Osteoblast (primary cell): ENCODE measurements at regions not wholly inside any gene's neighbourhood (a gene's known extent, or its start where the extent isn't known, plus 50 kb on each side); places are given as distances from the start of the nearest gene placed in this dataset.

Experiments
- DNase-seq: peaks from one replicate; pipeline ENCODE4 v3.0.0; 2011; ENCODE audit warnings: low spot score, mixed read lengths; ENCODE audit not compliant: insufficient read length; ENCODE audit errors: missing footprints
- H2AFZ ChIP-seq: 2 replicates; pipeline ENCODE4 v1.6.0; 2011; ENCODE audit warnings: mild to moderate bottlenecking, low read length
- H3K27ac ChIP-seq: 2 replicates; pipeline ENCODE4 v1.5.1; 2011; ENCODE audit warnings: mild to moderate bottlenecking, low read depth, low read length, moderate library complexity
- H3K27me3 ChIP-seq: 2 replicates; pipeline ENCODE4 v1.6.0; 2012; ENCODE audit warnings: mild to moderate bottlenecking, control low read depth, inconsistent platforms, low read length, moderate library complexity; ENCODE audit not compliant: insufficient read depth
- H3K36me3 ChIP-seq: 2 replicates; pipeline ENCODE4 v1.5.1; 2011; ENCODE audit warnings: mild to moderate bottlenecking, low read length, control low read depth, moderate library complexity; ENCODE audit not compliant: insufficient read depth
- H3K4me1 ChIP-seq: 2 replicates; pipeline ENCODE4 v1.5.1; 2011; ENCODE audit warnings: mild to moderate bottlenecking, low read length, control low read depth, moderate library complexity; ENCODE audit not compliant: insufficient read depth
- H3K4me2 ChIP-seq: 2 replicates; pipeline ENCODE4 v1.6.0; 2011; ENCODE audit warnings: mild to moderate bottlenecking, low read length; ENCODE audit not compliant: insufficient read depth
- H3K4me3 ChIP-seq: fragments of 200-600 bp; sonication (generic); 3 replicates; pipeline ENCODE4 v1.5.1; 2012; ENCODE audit warnings: mild to moderate bottlenecking, low read length, inconsistent platforms; ENCODE audit not compliant: insufficient read depth
- H3K79me2 ChIP-seq: 2 replicates; pipeline ENCODE4 v1.6.0; 2012; ENCODE audit warnings: mild to moderate bottlenecking, low read length, control low read depth, inconsistent platforms; ENCODE audit not compliant: insufficient read depth
- H3K9me3 ChIP-seq: 2 replicates; pipeline ENCODE4 v1.5.1; 2011; ENCODE audit warnings: low read depth, low read length, control low read depth
- H4K20me1 ChIP-seq: 2 replicates; pipeline ENCODE4 v1.6.0; 2012; ENCODE audit warnings: mild to moderate bottlenecking, low read length, control low read depth; ENCODE audit not compliant: insufficient read depth
- TF ChIP-seq, protein P1 (sequence below): IDR thresholded peaks from 2 replicates; pipeline ENCODE4 v1.5.1; 2011; ENCODE audit warnings: mild to moderate bottlenecking, low read depth, low read length, moderate library complexity; ENCODE audit errors: extremely low read depth

DNA sequence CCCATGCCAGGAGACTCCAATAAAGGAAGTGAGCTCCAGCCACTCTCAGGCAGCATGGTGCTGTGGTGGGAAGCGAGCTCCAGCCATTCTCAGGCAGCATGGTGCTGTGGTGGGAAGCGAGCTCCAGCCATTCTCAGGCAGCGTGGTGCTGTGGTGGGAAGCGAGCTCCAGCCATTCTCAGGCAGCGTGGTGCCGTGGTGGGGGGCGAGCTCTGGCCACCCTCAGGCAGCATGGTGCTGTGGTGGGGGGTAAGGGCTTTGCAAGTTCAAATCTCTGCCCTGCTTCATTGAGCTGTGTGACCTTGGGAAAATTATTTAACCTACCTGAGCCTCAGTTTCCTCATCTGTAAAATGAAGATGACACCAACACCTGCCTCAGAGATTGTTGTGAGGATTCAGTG, 975.1 kb downstream of the BCL11B start:
- Histone ChIP-seq H3K27ac (no peak overlapping the region), H3K79me2 (no peaks in the 10 kb centered on the region), H2AFZ (no peak overlapping the region), H4K20me1 (no peaks in the 10 kb centered on the region), H3K27me3 (no peaks in the 10 kb centered on the region), H3K9me3 (peaks cover 8% of the 10 kb centered on the region), H3K36me3 (no peaks in the 10 kb centered on the region), H3K4me2 (no peak overlapping the region), H3K4me3 (no peak overlapping the region), H3K4me1 (no peaks in the 10 kb centered on the region)
- DNase-seq, result no peak
- TF ChIP-seq, protein P1, sequence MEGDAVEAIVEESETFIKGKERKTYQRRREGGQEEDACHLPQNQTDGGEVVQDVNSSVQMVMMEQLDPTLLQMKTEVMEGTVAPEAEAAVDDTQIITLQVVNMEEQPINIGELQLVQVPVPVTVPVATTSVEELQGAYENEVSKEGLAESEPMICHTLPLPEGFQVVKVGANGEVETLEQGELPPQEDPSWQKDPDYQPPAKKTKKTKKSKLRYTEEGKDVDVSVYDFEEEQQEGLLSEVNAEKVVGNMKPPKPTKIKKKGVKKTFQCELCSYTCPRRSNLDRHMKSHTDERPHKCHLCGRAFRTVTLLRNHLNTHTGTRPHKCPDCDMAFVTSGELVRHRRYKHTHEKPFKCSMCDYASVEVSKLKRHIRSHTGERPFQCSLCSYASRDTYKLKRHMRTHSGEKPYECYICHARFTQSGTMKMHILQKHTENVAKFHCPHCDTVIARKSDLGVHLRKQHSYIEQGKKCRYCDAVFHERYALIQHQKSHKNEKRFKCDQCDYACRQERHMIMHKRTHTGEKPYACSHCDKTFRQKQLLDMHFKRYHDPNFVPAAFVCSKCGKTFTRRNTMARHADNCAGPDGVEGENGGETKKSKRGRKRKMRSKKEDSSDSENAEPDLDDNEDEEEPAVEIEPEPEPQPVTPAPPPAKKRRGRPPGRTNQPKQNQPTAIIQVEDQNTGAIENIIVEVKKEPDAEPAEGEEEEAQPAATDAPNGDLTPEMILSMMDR, result no peak

- H3K4me3 ChIP-seq, result no peak overlapping the region
- DNase-seq, result no peak
- H3K36me3 ChIP-seq, result no peaks in the 10 kb centered on the region
- H3K27me3 ChIP-seq, result no peaks in the 10 kb centered on the region
- no peak overlapping the region for H3K4me2 ChIP-seq
- peaks cover 8% of the 10 kb centered on the region for H3K9me3 ChIP-seq
- no peaks in the 10 kb centered on the region for H3K4me1 ChIP-seq
- H3K79me2 ChIP-seq, result no peaks in the 10 kb centered on the region
- H2AFZ ChIP-seq, result no peak overlapping the region
- no peaks in the 10 kb centered on the region for H4K20me1 ChIP-seq
- H3K27ac ChIP-seq, result no peak overlapping the region
- TF ChIP-seq, protein P1, result no peak
These were observed 974.4 kb downstream of the BCL11B start for GRCh38 chr14:98297567-98297966.

GRCh38 chr14:98298481-98299244, 973.3 kb downstream of the BCL11B start:
- DNase-seq, result no peak
- Histone ChIP-seq H3K27me3 (no peaks in the 10 kb centered on the region), H3K9me3 (peaks cover 8% of the 10 kb centered on the region), H3K79me2 (no peaks in the 10 kb centered on the region), H3K4me2 (no peak overlapping the region), H2AFZ (no peak overlapping the region), H3K4me1 (no peaks in the 10 kb centered on the region), H3K4me3 (no peak overlapping the region), H4K20me1 (no peaks in the 10 kb centered on the region), H3K27ac (no peak overlapping the region), H3K36me3 (no peaks in the 10 kb centered on the region)
- TF ChIP-seq, protein P1, result no peak

DNA sequence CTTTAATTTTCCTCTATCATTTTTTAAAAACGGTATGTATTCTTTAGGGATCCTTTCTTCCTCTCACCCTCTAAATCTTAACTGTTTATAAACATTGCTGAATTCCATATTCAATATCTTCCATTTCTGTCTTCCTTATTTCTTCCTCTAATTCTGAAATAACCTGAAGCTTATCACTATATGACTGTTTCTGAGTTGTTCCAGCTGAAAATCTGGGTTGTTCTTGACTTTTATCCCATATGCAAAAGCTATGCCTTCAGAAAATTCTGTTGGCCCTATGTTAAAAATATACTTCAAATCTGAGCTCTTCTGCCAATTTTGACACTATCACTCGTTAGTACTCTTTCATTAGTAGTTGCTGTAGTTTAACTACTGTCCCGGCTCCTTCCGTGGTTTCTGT, 970.3 kb downstream of the BCL11B start:
- Histone ChIP-seq H3K27me3 (no peaks in the 10 kb centered on the region), H4K20me1 (no peaks in the 10 kb centered on the region), H3K4me1 (no peaks in the 10 kb centered on the region), H3K36me3 (no peaks in the 10 kb centered on the region), H3K9me3 (peaks cover 3% of the 10 kb centered on the region), H3K4me2 (no peak overlapping the region), H3K79me2 (no peaks in the 10 kb centered on the region), H2AFZ (no peak overlapping the region), H3K4me3 (no peak overlapping the region), H3K27ac (no peak overlapping the region)
- DNase-seq, result no peak
- TF ChIP-seq, protein P1, result no peak
